ENCODE measurements at regions not wholly inside any gene's neighbourhood (a gene's known extent, or its start where the extent isn't known, plus 50 kb on each side); places are given as distances from the start of the nearest gene placed in this dataset.
"Not testable (repeated sequence)": the region's sequence is repeated elsewhere in the genome, so short reads cannot be mapped to it uniquely, and the experiment has no call there.

- DNase-seq (ENCODE audit: low spot score), result not testable (repeated sequence)
These were observed 64.4 kb downstream of the TMEM200C start for GRCh38 chr18:5830902-5831301.

GRCh38 chr18:5828913-5829312, 66.4 kb downstream of the TMEM200C start:
- DNase-seq (ENCODE audit: low spot score), result no peak

- no peak for DNase-seq (ENCODE audit: low spot score)
These were observed 69.7 kb downstream of the TMEM200C start for GRCh38 chr18:5825663-5826062.

GRCh38 chr18:5824370-5824984, 70.8 kb downstream of the TMEM200C start:
- no peak for DNase-seq (ENCODE audit: low spot score)

GRCh38 chr18:5817816-5818215, 77.5 kb downstream of the TMEM200C start:
- DNase-seq (ENCODE audit: low spot score), result no peak

- no peak for DNase-seq (ENCODE audit: low spot score)
These were observed 88.5 kb downstream of the TMEM200C start for GRCh38 chr18:5806860-5807259.

GRCh38 chr18:5787936-5788335, 107.4 kb downstream of the TMEM200C start:
- DNase-seq (ENCODE audit: low spot score), result no peak

GRCh38 chr18:5779922-5780321, 115.4 kb downstream of the TMEM200C start:
- no peak for DNase-seq (ENCODE audit: low spot score)

GRCh38 chr18:5772306-5773105, 122.8 kb downstream of the TMEM200C start:
- DNase-seq (ENCODE audit: low spot score), result peak; percentile 32

- DNase-seq (ENCODE audit: low spot score), result no peak
These were observed 124.0 kb downstream of the TMEM200C start for GRCh38 chr18:5771343-5771742.

- no peak for DNase-seq (ENCODE audit: low spot score)
These were observed 125.1 kb downstream of the TMEM200C start for GRCh38 chr18:5770176-5770575.

- no peak for DNase-seq (ENCODE audit: low spot score)
These were observed 126.9 kb downstream of the TMEM200C start for GRCh38 chr18:5768454-5768853.

GRCh38 chr18:5759194-5759593, 136.1 kb downstream of the TMEM200C start:
- no peak for DNase-seq (ENCODE audit: low spot score)

- DNase-seq (ENCODE audit: low spot score), result no peak
These were observed 138.5 kb downstream of the TMEM200C start for GRCh38 chr18:5756823-5757222.

GRCh38 chr18:5747678-5748077, 147.6 kb downstream of the TMEM200C start:
- DNase-seq (ENCODE audit: low spot score), result no peak

GRCh38 chr18:5746844-5747243, 148.5 kb downstream of the TMEM200C start:
- DNase-seq (ENCODE audit: low spot score), result no peak

- DNase-seq (ENCODE audit: low spot score), result no peak
These were observed 150.7 kb downstream of the TMEM200C start for GRCh38 chr18:5744659-5745058.

GRCh38 chr18:5738526-5738925, 156.8 kb downstream of the TMEM200C start:
- DNase-seq (ENCODE audit: low spot score), result no peak

- no peak for DNase-seq (ENCODE audit: low spot score)
These were observed 163.0 kb downstream of the TMEM200C start for GRCh38 chr18:5732318-5732717.

GRCh38 chr18:5729983-5730699, 165.2 kb downstream of the TMEM200C start:
- DNase-seq (ENCODE audit: low spot score), result peak; percentile 12

- DNase-seq (ENCODE audit: low spot score), result no peak
These were observed 166.8 kb downstream of the TMEM200C start for GRCh38 chr18:5728531-5728930.

GRCh38 chr18:5726011-5726410, 169.3 kb downstream of the TMEM200C start:
- DNase-seq (ENCODE audit: low spot score), result no peak

GRCh38 chr18:5721924-5722323, 173.4 kb downstream of the TMEM200C start:
- DNase-seq (ENCODE audit: low spot score), result no peak
